Effector memory CD4-positive, alpha-beta T cell (primary cell): ENCODE measurements at regions not wholly inside any gene's neighbourhood (a gene's known extent, or its start where the extent isn't known, plus 50 kb on each side); places are given as distances from the start of the nearest gene placed in this dataset.

Experiments used
- DNase-seq, 3 donors: peaks; one replicate each; pipeline ENCODE4 v3.0.0-alpha.2; 2020
- H3K27ac ChIP-seq: 2 replicates; pipeline ENCODE4 v1.7.0; 2013; ENCODE audit warnings: mild to moderate bottlenecking, low read length, moderate library complexity; ENCODE audit not compliant: insufficient read depth, poor library complexity, severe bottlenecking
- H3K27me3 ChIP-seq: replicated peaks from 2 replicates; pipeline ENCODE4 v1.7.0; 2013; ENCODE audit warnings: mild to moderate bottlenecking, low read length; ENCODE audit not compliant: insufficient read depth, control insufficient read depth, poor library complexity, severe bottlenecking
- H3K36me3 ChIP-seq: 2 replicates; pipeline ENCODE4 v1.7.0; 2013; ENCODE audit warnings: mild to moderate bottlenecking, low read length, moderate library complexity; ENCODE audit not compliant: control insufficient read depth, insufficient read depth
- H3K4me1 ChIP-seq: 2 replicates; pipeline ENCODE4 v1.7.0; 2013; ENCODE audit warnings: low read length, mild to moderate bottlenecking; ENCODE audit not compliant: control insufficient read depth, insufficient read depth, poor library complexity, severe bottlenecking
- H3K4me3 ChIP-seq: 2 replicates; pipeline ENCODE4 v1.7.0; 2013; ENCODE audit warnings: low read length, low read depth, mild to moderate bottlenecking; ENCODE audit not compliant: insufficient read depth, poor library complexity, severe bottlenecking
- H3K9me3 ChIP-seq: 2 replicates; pipeline ENCODE4 v1.7.0; 2013; ENCODE audit warnings: mild to moderate bottlenecking, low read length, moderate library complexity; ENCODE audit not compliant: control insufficient read depth

DNA sequence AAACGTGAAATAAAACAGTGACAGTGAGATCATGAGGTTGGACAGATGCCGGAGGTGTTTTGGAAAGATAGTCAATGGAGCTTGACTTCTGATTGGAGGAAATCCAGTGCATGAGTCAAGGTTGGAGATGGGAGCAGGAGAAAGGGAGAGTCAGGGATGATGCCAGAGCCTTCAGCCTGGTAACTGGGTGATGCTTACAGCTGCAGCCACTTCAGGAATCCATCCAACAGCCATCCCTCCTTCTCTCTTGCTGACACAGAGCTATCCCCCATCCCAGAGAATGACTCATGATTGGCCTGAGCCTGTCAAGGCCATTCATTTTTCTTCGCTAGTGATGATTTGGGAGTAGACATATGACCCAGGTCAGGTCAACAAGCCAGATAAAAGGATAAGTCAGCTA, 112.8 kb downstream of the SAMD5 start:
- DNase-seq, result no peak
- H3K36me3 ChIP-seq, result no peaks in the 10 kb centered on the region
- no peaks in the 10 kb centered on the region for H3K27me3 ChIP-seq
- no peak overlapping the region for H3K27ac ChIP-seq
- no peaks in the 10 kb centered on the region for H3K4me1 ChIP-seq
- no peaks in the 10 kb centered on the region for H3K9me3 ChIP-seq
- no peak overlapping the region for H3K4me3 ChIP-seq

- no peaks in the 10 kb centered on the region for H3K4me1 ChIP-seq
- no peak overlapping the region for H3K4me3 ChIP-seq
- H3K27me3 ChIP-seq, result no peaks in the 10 kb centered on the region
- no peak overlapping the region for H3K27ac ChIP-seq
- H3K36me3 ChIP-seq, result no peaks in the 10 kb centered on the region
- H3K9me3 ChIP-seq, result no peaks in the 10 kb centered on the region
- no peak for DNase-seq
Measured at GRCh38 chr6:147621961-147622360, 113.5 kb downstream of the SAMD5 start.

DNA sequence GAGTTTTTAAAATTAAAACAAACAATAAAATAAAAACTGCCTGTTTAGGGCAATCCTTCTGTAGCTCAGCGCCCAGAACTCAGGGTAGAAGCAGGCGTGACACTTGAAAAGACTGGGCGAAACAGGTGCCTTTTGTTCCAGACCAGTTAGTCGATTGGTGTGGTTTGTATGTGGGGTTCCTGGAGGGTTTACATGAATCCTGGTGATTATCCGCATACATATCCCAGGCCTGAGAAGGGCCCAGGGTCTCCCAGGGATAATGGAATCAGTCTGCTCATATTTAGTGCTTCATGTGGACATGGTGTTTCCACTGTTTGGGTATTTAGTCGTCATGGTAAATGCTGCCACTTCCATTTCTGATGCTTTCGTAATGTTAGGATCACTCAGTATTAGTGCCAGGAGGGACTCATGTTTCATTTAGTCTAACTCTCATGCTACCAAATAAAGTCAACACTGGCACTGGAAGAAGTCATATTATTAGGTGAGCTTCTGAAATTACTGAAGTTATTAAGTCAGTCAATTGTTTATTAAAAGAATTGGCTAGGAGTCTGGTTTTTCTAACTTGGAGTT, 116.5 kb downstream of the SAMD5 start:
- no peak for DNase-seq

GRCh38 chr6:147625946-147626345, 117.5 kb downstream of the SAMD5 start:
- DNase-seq, result no peak
- H3K9me3 ChIP-seq, result no peaks in the 10 kb centered on the region
- H3K27ac ChIP-seq, result no peak overlapping the region
- H3K4me1 ChIP-seq, result no peaks in the 10 kb centered on the region
- H3K27me3 ChIP-seq, result no peaks in the 10 kb centered on the region
- H3K4me3 ChIP-seq, result no peak overlapping the region
- H3K36me3 ChIP-seq, result no peaks in the 10 kb centered on the region

More for the DNA sequence above, 116.5 kb downstream of the SAMD5 start:
- Histone ChIP-seq H3K27ac (no peak overlapping the region), H3K4me1 (no peaks in the 10 kb centered on the region), H3K27me3 (no peaks in the 10 kb centered on the region), H3K4me3 (no peak overlapping the region), H3K9me3 (no peaks in the 10 kb centered on the region), H3K36me3 (no peaks in the 10 kb centered on the region)

- no peak for DNase-seq
- no peak overlapping the region for H3K27ac ChIP-seq
- H3K27me3 ChIP-seq, result no peaks in the 10 kb centered on the region
- no peaks in the 10 kb centered on the region for H3K9me3 ChIP-seq
- no peak overlapping the region for H3K4me3 ChIP-seq
- H3K4me1 ChIP-seq, result no peaks in the 10 kb centered on the region
- H3K36me3 ChIP-seq, result no peaks in the 10 kb centered on the region
Measured at GRCh38 chr6:147627411-147627810, 118.9 kb downstream of the SAMD5 start.

DNA sequence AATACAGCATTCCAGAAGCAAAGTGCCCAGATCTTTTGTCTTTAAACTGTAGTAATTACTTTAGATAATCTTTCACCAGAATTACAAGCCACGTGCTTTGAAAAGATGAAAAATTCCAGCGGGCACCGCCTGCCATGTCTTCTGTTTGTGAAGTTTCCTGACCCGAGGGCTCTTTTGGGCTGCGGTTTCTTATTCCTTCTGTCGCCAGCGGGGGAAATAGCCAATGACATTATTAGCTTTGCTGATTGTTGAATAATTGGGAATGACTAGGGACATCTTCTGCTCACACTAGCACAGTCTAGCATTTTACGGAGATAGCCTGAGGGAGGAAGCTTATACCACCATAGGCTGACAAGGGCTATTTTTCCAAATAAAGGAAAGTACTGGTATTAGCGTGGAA, 124.7 kb downstream of the SAMD5 start:
- no peaks in the 10 kb centered on the region for H3K9me3 ChIP-seq
- no peak overlapping the region for H3K4me3 ChIP-seq
- H3K27me3 ChIP-seq, result no peaks in the 10 kb centered on the region
- no peak for DNase-seq
- no peaks in the 10 kb centered on the region for H3K36me3 ChIP-seq
- H3K27ac ChIP-seq, result no peak overlapping the region
- H3K4me1 ChIP-seq, result no peaks in the 10 kb centered on the region

DNA sequence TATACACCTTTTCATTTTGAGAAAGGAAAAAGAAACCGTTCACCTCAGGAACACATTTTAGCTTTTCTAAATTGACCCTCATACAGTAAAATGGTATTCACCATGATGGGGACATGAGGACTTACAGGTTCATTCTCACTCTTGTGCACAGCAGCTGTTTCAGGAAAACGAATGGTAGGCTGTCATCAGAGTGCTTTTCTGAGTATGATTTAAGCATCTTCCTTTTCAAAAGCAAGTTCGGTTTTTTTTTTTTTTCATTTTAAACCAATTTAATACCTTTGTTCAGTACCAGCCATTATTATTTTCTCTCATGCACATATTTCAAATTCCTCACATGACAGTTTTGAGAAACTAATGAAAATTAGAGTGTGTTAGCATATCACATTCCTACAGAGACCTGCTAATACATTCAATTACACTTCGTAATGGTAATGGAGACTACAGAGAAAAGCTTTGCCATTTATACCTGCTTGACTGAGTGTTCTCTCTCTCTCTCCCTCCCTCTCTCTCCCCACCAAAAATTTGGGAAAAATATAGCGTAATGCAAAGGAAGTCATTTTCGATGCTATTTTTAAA, 129.2 kb downstream of the SAMD5 start:
- no peaks in the 10 kb centered on the region for H3K9me3 ChIP-seq
- DNase-seq, result no peak

DNA sequence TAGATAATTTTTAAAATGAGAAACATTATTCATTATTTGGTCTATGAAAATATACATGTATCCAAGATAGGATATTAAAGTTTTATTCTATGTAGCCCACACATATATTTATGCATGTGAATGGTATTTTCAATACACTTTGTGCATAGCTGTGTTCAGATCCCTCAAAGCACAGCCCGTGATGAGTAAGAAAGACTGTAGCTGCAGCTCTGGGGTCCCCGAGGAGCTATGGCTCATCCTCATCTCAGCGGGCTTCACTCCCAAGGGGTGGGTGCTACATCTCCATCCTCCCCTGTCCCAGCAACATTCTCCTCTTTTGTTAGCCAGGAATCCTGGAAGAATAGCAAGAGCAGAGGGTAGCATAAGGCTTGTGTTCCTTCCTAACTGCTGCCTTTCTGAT, 130.8 kb downstream of the SAMD5 start:
- no peaks in the 10 kb centered on the region for H3K4me1 ChIP-seq

More for the DNA sequence above, 129.2 kb downstream of the SAMD5 start:
- no peak overlapping the region for H3K27ac ChIP-seq
- H3K27me3 ChIP-seq, result no peaks in the 10 kb centered on the region
- H3K4me3 ChIP-seq, result no peak overlapping the region
- H3K4me1 ChIP-seq, result no peaks in the 10 kb centered on the region
- H3K36me3 ChIP-seq, result no peaks in the 10 kb centered on the region

DNA sequence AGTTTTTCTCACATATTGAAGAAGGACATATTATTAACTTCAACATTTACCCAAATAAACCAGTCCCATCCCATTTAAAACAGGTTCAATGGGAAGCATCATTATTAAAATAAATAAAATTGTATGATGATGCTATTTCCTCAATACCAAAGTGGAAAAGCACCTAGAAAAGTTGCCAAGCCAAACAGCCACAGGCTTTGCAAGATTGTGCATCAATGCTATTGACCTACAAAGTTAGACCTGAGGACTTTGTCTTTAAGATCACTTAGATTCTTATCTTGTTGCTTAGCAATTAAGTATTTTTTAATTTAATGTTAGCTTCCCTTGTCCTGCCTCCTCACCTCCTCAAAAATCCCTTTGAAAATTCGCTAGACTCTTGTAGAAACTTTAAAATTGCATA, 132.1 kb downstream of the SAMD5 start:
- no peaks in the 10 kb centered on the region for H3K9me3 ChIP-seq
- H3K4me3 ChIP-seq, result no peak overlapping the region
- no peaks in the 10 kb centered on the region for H3K27me3 ChIP-seq
- H3K36me3 ChIP-seq, result no peaks in the 10 kb centered on the region
- H3K27ac ChIP-seq, result no peak overlapping the region
- no peak for DNase-seq
- H3K4me1 ChIP-seq, result no peaks in the 10 kb centered on the region

More for the DNA sequence above, 130.8 kb downstream of the SAMD5 start:
- H3K27me3 ChIP-seq, result no peaks in the 10 kb centered on the region
- no peak overlapping the region for H3K4me3 ChIP-seq
- no peak overlapping the region for H3K27ac ChIP-seq
- no peak for DNase-seq
- no peaks in the 10 kb centered on the region for H3K9me3 ChIP-seq
- H3K36me3 ChIP-seq, result no peaks in the 10 kb centered on the region

DNA sequence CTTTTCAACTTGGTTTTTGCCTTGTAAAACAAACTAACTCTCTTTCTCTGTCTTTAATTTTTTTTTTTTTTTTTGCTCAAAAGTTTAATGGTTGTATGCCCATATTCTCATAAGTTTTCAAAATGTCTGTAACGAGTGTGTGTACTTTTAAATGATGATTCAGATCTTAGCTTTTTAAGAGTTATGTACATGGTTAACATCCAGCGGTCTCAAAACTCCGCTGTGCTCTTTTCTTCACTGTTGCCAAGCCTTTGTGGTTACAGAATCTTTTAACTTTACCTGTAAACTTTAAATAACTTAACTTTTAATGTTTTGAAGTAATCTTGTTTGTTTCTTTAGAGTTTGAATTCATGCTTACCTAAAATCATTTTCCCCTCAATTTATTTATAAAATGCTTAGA, 133.0 kb downstream of the SAMD5 start:
- H3K27ac ChIP-seq, result no peak overlapping the region
- no peaks in the 10 kb centered on the region for H3K36me3 ChIP-seq
- no peak overlapping the region for H3K4me3 ChIP-seq
- no peaks in the 10 kb centered on the region for H3K4me1 ChIP-seq
- no peak for DNase-seq
- H3K9me3 ChIP-seq, result no peaks in the 10 kb centered on the region
- no peaks in the 10 kb centered on the region for H3K27me3 ChIP-seq
